GM19372 (cell line): ENCODE measurements at regions not wholly inside any gene's neighbourhood (a gene's known extent, or its start where the extent isn't known, plus 50 kb on each side); places are given as distances from the start of the nearest gene placed in this dataset.
"Not testable (repeated sequence)": the region's sequence is repeated elsewhere in the genome, so short reads cannot be mapped to it uniquely, and the experiment has no call there.

ENCODE experiments used
- ATAC-seq: cut with Tn5 transposase; IDR thresholded peaks from one replicate; pipeline ENCODE4 v1.9.1; 2021; ENCODE audit warnings: mild to moderate bottlenecking, low read depth, moderate library complexity; ENCODE audit not compliant: unreplicated experiment

DNA sequence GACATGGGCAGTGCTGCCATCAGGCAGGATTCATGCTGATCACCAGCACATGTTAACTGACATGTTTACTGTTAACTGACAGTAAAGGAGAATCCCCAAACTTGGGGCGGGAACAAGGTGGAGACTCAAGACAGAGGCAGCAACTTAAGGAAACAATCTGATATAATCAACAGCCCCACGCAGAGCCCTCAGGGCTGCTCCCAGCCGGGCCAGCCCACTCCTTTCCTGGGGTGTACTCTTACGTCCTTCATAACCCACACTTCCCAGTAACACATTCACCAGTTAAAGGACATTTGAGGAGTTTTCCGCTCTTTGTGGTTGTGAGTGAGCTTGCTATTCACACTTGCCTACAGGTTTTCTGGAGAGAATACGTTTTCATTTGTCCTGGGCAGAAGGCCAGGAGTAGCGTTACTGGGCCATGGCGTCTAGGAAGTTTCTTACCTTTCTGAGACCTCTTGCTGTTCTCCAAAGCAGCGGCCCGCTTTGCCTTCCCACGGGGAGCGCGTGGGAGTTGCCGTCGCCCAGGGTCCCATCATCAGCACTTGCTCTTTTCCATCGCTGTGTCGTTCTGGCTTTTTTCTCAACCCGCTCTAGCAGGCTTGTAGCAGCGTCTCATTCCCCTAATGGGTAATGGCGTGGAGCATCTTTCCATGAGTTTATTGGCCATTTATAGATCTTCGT is 56.4 kb downstream of the FOXF2 start:
- no peak for ATAC-seq

DNA sequence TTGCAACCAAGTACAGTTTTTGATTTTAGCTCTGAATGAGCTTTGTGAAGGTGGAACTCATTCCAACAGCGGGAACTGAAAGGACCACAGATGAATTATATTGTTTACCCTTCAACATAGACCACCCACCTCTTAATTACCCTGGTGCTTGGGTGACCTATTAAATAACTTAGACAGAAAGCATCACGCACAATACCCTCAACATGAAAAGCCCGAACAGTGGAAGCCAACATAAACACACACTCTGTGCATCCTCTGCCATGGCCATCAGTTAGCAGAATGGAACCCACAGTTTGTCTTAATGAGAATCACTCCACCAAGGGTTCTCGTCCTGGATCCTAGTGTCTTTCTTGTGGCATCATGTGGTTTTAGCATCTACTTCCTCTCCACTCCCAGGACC is 60.5 kb downstream of the FOXF2 start:
- ATAC-seq, result no peak

- ATAC-seq, result no peak
These were observed 63.6 kb downstream of the FOXF2 start for GRCh38 chr6:1453024-1453423.

DNA sequence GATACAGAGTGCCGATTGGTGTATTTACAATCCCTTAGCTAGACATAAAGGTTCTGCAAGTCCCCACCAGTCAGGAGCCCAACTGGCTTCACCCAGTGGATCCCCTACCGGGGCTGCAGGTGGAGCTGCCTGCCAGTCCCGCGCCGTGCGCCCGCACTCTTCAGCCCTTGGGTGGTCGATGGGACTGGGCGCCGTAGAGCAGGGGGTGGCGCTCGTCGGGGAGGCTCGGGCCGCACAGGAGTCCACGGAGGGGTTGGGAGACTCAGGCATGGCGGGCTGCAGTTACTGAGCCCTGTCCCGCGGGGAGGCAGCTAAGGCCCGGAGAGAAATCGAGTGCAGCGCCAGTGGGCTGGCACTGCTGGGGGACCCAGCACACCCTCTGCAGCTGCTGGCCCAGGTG is 67.4 kb downstream of the FOXF2 start:
- ATAC-seq, result not testable (repeated sequence)

- no peak for ATAC-seq
These were observed 71.8 kb downstream of the FOXF2 start for GRCh38 chr6:1461207-1461606.

DNA sequence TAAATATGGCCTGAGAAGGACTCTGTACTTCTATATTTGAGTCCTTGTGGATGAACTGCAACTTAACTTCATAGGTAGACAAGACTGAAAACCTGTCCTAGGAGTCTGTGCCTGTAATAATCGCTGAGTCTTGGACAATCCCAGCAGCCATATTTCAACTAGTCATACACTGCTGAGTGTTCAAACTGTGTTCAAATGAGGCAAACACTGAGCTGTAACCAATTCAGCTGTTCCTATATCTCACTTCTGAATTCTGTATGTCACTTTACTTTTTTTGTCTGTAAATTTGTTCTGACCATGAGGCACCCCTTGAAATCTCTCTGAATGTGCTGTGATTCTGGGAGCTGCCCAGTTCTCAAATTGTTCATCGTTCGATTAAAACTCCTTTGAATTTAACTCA is 72.4 kb downstream of the FOXF2 start:
- no peak for ATAC-seq

DNA sequence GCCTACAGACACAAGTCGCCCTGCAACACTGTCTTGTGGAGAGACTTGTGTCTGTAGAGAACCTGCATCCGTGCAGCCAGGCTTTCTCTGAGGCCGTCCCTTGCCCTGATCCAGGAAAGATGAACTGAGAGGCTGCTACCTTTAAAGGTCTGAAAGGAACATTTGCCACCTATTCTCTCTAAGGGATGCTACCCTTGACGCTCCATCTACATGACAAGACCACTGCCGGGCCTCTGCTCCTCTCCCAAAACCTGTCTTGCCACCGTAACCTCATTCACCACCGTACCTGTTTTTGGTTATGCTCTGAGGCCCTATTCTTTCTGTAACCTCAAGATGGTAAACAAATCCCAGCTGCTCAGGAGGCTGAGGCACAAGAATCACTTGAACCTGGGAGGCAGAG is 73.9 kb downstream of the FOXF2 start:
- no peak for ATAC-seq

DNA sequence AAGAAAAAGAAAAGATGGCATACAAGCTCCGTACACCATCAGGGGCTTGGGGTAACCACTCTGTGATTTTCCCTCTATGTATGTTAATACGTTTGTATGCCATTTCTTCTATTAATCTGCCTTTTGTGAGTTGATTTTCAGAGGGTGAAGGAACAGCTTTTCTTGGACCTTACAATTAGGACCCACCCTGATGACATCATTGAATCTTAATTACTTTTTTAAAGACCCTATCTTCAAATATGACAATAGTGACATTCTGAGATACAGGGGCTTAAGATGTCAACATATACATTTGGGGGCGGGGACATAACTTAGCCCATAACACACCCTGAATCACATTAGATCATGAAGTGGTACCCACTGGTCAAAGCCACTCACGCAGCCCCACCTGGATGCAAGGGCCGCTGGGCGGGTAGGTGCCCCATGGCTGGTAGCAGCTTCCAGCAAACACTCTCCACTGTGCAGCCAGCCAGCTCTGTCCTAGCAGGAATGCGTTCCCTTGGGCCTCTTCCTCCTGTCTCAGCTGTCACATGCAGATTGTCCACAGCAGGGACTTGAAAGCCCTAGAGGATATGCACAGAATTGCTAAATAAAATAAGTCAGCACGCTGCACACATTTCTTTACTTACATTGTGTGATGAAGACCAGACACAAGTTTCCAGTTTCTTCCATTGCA is 74.5 kb downstream of the FOXF2 start:
- no peak for ATAC-seq

- no peak for ATAC-seq
These were observed 75.5 kb downstream of the FOXF2 start for GRCh38 chr6:1464781-1465370.

DNA sequence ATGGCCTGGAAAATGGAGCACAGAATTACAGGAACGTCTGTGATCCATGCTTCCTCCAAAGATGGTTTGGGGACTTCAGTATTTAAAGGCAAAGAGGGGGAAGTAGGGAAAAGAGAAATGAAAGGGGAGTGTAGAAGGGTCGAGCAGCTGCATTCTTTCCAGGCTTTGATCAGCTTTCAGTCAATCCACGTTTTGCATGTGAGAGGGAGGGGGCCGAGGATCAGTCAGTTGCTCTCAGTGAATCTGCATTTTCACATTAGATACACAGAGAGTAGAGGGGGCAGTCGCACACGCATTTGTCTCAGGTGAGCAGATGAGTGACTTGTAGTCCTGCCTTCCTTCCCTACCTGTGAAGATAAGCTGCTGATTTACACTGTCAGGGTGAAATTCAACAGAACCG is 78.8 kb downstream of the FOXF2 start:
- no peak for ATAC-seq

DNA sequence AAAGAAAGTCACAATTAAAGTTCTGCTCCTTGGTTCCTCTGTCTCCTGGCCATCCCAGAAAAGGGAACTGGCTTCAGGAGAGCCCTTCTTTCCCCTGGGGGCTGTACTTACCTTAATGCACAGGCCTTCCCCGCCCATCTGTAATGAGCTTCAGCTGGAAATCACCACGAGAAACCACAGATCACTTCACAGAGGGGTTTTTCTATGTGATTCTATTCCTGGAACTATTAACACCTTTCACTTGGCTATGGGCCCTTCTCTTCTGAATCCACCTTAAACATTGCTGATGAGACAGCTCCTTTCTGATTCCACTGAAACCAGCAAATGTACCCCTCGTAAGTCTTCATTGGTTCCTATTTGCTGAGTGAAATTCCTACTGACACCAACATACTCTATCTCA is 80.7 kb downstream of the FOXF2 start:
- ATAC-seq, result no peak

DNA sequence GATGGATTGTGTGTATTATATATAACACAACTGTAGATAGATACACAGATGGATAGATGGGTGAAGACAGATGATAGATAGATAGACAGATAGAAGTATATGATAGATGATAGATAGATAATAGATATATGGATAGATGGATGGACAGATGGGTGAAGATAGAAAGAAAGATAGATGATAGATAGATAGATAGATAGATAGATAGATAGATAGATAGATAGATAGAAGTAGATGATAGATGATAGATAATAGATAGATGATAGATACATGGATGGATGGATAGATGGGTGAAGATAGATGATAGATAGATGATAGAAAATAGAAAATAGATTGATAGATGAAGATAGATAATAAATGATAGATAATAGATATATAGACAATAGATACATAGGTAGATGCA is 83.3 kb downstream of the FOXF2 start:
- ATAC-seq, result no peak

DNA sequence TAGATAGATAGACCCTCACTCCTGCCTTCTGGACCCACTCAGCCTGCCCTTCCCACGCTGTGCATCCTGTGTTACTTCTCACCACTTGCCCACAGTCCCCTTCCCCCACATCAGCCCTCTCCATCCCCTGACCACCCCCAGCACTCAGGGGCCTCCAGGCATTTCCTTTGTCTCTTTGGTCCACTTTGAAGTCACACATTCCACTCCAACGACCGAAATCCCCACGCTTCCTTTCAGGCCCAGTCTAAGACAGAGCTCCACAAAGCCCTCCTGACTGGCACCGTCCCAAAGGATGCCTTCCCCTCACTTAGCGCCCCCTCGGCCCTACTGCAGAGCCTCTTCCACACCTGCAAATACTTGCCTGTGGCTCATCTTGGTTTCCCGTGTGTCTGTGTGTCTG is 83.8 kb downstream of the FOXF2 start:
- no peak for ATAC-seq

DNA sequence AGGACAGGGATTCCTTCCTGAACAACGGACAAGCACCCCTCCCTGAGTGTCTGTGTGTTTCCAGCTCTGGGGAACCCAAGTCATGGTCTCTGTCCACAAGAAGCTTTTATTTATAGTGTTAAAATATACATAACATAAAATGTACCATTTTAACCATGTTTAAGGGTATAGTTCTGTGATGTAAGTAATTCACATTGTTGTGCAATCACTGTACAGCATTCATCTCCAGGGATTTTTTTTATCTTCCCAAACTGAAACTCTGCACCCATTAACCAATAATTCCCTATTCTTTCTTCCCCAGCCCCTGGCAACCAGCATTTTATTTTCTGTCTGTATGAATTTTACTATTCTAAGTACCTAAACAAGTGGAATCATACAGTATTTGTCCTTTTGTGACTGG is 84.2 kb downstream of the FOXF2 start:
- no peak for ATAC-seq

DNA sequence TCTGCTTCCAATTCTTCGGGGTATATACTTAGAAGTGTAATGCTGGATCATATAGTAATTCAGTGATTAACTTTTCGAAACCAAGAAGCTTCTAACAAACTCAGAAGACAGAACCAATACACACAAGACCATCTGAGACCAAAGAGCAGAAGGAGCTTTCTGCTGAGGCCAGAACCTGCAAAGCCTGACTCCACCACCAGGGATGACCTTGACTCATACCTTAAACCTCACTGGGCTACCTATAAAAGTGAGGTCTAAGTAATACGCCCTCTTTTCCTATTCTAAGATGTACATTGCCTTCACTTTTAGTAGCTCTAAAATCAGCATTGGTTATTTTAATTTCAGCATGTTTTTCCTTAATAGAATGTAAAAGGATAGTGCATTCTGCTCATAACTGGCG is 84.8 kb downstream of the FOXF2 start:
- ATAC-seq, result no peak

GRCh38 chr6:1475174-1475573 is 85.8 kb downstream of the FOXF2 start:
- ATAC-seq, result no peak

DNA sequence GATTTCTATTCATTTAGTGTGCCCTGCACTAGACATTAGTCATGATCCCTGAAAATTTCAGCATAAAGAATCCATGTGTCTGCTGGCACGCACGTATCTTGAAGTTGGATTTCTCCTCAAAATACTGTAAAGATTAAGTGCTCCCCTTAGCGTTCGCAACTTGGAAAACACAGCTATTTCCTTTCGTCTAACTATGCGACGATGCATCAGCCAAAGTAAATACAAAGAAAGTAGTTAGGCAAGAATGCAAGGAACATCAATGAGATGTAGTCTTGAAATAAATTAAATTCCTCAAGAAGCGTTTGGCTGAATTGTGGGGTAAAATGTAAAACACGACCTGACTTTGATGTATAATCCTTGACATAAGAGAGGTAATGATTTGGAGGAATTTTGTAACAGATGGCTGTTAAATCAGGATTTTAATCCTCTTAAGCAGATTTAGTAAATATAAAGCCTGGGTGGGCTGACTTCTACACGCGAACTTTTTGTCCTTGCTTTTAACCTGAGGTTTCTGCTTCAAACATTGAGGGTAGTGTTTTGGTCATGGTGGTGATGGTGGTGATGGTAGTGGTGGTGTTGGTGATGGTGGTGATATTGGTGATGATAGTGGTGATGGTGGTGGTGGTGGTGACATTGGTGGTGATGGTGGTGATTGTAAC is 88.2 kb downstream of the FOXF2 start:
- no peak for ATAC-seq

- not testable (repeated sequence) for ATAC-seq
These were observed 88.9 kb downstream of the FOXF2 start for GRCh38 chr6:1478163-1478826.

DNA sequence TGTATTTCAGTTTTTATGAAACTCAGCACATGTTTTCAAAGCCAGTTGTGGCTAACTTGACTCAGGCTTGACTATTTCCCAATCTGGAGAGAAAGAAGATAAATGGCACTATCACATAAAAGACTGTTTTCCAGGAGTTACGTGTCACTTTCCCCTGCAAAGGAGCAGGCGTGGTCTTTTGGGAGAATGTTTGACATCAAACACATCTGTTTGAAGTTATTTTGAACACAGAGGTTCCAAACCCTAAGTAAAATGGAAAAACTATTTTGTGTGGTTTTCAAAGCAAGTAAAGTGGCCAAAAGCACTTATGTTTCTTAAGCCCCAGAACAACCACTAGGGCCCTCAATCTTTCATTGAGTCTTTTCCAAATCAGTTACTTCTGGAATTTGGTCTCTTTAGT is 89.7 kb downstream of the FOXF2 start:
- ATAC-seq, result no peak

DNA sequence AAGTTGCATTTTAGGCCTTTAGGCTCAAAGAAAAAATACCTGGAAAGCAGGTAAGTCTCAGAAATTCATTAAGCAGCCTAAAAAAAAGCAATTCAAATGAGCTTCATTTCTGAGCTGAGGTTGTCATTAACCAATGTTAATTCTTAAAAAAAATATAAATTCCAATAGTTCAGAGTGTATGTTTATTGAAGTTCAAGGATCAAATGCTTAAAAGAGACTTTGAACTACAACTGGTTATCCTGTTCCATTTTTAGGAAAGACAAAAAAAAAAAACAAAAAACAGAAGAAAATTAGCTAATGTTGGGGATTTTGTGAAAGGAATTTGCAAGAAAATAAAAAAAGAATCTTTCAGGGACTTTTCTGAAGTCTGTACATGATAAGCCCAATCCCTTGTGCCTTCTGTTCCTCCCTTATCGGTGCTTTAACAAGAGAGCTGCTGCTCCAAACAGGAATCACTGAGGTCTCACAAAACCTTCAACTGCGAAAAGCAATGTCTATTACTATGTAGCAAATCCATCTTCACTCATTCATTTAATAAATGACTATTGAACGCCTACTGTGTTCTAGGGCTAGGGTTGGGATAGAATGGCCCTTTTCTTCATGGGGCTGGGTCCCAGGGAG is 90.3 kb downstream of the FOXF2 start:
- no peak for ATAC-seq

- ATAC-seq, result no peak
These were observed 91.9 kb downstream of the FOXF2 start for GRCh38 chr6:1481286-1481685.
